GM18861 (cell line): ENCODE measurements at regions not wholly inside any gene's neighbourhood (a gene's known extent, or its start where the extent isn't known, plus 50 kb on each side); places are given as distances from the start of the nearest gene placed in this dataset.

ENCODE experiments used
- ATAC-seq: cut with Tn5 transposase; IDR thresholded peaks from one replicate; pipeline ENCODE4 v1.9.1; 2021; ENCODE audit not compliant: unreplicated experiment

GRCh38 chr17:79355165-79355564 is 255.7 kb downstream of the RBFOX3 start:
- ATAC-seq = no peak

GRCh38 chr17:79354173-79354820 is 256.6 kb downstream of the RBFOX3 start:
- no peak for ATAC-seq

- ATAC-seq = no peak
Observed at GRCh38 chr17:79353548-79353947, 257.3 kb downstream of the RBFOX3 start.

GRCh38 chr17:79353016-79353415 is 257.8 kb downstream of the RBFOX3 start:
- ATAC-seq = no peak

- no peak for ATAC-seq
Observed at GRCh38 chr17:79350533-79350932, 260.3 kb downstream of the RBFOX3 start.

- no peak for ATAC-seq
Observed at GRCh38 chr17:79349506-79350400, 261.1 kb downstream of the RBFOX3 start.

GRCh38 chr17:79342376-79342775 is 267.8 kb downstream of the ENGASE start:
- no peak for ATAC-seq

- ATAC-seq = no peak
Observed at GRCh38 chr17:79341816-79342215, 267.2 kb downstream of the ENGASE start.

- peak; percentile 26 for ATAC-seq
Observed at GRCh38 chr17:79341222-79341780, 266.7 kb downstream of the ENGASE start.

GRCh38 chr17:79340333-79341221 is 266.0 kb downstream of the ENGASE start:
- peak; percentile 77 for ATAC-seq

- ATAC-seq = no peak
Observed at GRCh38 chr17:79339321-79339720, 264.7 kb downstream of the ENGASE start.

GRCh38 chr17:79338604-79339003 is 264.0 kb downstream of the ENGASE start:
- ATAC-seq = no peak

GRCh38 chr17:79338152-79338551 is 263.5 kb downstream of the ENGASE start:
- ATAC-seq = no peak

GRCh38 chr17:79337053-79337452 is 262.4 kb downstream of the ENGASE start:
- ATAC-seq = no peak

- no peak for ATAC-seq
Observed at GRCh38 chr17:79335456-79335855, 260.8 kb downstream of the ENGASE start.

- no peak for ATAC-seq
Observed at GRCh38 chr17:79332011-79332554, 257.5 kb downstream of the ENGASE start.

GRCh38 chr17:79331492-79331891 is 256.9 kb downstream of the ENGASE start:
- ATAC-seq = no peak

- no peak for ATAC-seq
Observed at GRCh38 chr17:79330696-79331095, 256.1 kb downstream of the ENGASE start.

GRCh38 chr17:79330229-79330628 is 255.6 kb downstream of the ENGASE start:
- ATAC-seq = no peak

GRCh38 chr17:79326814-79327213 is 252.2 kb downstream of the ENGASE start:
- no peak for ATAC-seq
